ENCODE measurements at regions not wholly inside any gene's neighbourhood (a gene's known extent, or its start where the extent isn't known, plus 50 kb on each side); places are given as distances from the start of the nearest gene placed in this dataset.

- Histone ChIP-seq H2AFZ (ENCODE audit: low read depth, low read length, poor library complexity, severe bottlenecking) (no peak overlapping the region), H3K4me3 (replicated peaks in 1 of 2; ENCODE audit: low read depth in 1 of 2, low read length in 2 of 2) (no peak overlapping the region), H3K79me2 (ENCODE audit: insufficient read depth, low read length) (no peaks in the 10 kb centered on the region), H3K4me1 (ENCODE audit: control insufficient read depth in 1 of 2, insufficient read depth in 2 of 2, low read length in 2 of 2) (peaks cover 0 to 21% of the 10 kb centered on the region in 2 experiments; a peak in 2 of 4 replicates), H3K27me3 (ENCODE audit: insufficient read depth, low read length) (no peaks in the 10 kb centered on the region), H3K9ac (ENCODE audit: low read length) (no peak overlapping the region), H4K20me1 (ENCODE audit: insufficient read depth) (no peaks in the 10 kb centered on the region), H3K9me3 (ENCODE audit: control insufficient read depth in 1 of 2, insufficient read depth in 1 of 2, low read depth in 1 of 2, low read length in 2 of 2) (no peaks in the 10 kb centered on the region), H3K4me2 (ENCODE audit: low read length) (no peak overlapping the region), H3K27ac (ENCODE audit: low read depth, low read length) (no peak overlapping the region), H3K9me2 (ENCODE audit: insufficient read depth) (no peaks in the 10 kb centered on the region), H3K36me3 (ENCODE audit: control insufficient read depth in 1 of 2, insufficient read depth in 2 of 2, low read length in 2 of 2) (no peaks in the 10 kb centered on the region)
- ChIA-PET CTCF (no interaction called here), RAD21 (ENCODE audit: low non-redundant PET in 1 of 2, low total read pairs in 2 of 2, uncharacterized antibody in 2 of 2, unreplicated experiment in 2 of 2) (no interaction called here), POLR2A (no interaction called here)
- intact Hi-C loops (cut with micrococcal nuclease) = no loop called here
- TF ChIP-seq JUND (IDR thresholded peaks at IDR 0.05) (no peak), YY1 (IDR thresholded peaks at IDR 0.05; ENCODE audit: extremely low read depth, insufficient replicate concordance, low read depth, low read length) (no peak), EGR1 (IDR thresholded peaks at IDR 0.05; ENCODE audit: low read depth) (no peak), TCF7L2 (IDR thresholded peaks at IDR 0.05; ENCODE audit: borderline replicate concordance, extremely low read depth, insufficient read depth, insufficient read length) (no peak), ZFX (IDR thresholded peaks at IDR 0.05) (no peak), CTCF (IDR thresholded peaks at IDR 0.05 in 2 of 3, conservative IDR thresholded peaks at IDR 0.05 in 1 of 3; ENCODE audit: borderline replicate concordance in 1 of 3, insufficient read depth in 1 of 3, low read depth in 2 of 3, low read length in 2 of 3) (no peak), REST (IDR thresholded peaks at IDR 0.05; ENCODE audit: low read depth) (no peak), ZNF274 (IDR thresholded peaks at IDR 0.05; ENCODE audit: low read depth, low read length) (no peak), SRF (IDR thresholded peaks at IDR 0.05; ENCODE audit: low read depth) (no peak), POLR2AphosphoS5 (IDR thresholded peaks at IDR 0.05; ENCODE audit: low read depth, low read length) (no peak), FOSL1 (IDR thresholded peaks at IDR 0.05; ENCODE audit: low read depth) (no peak)
- DNase-seq (ENCODE audit: low read depth, low spot score) (no peak), ATAC-seq (no peak)
- BruUV-seq (replicated peaks) = no TSS peak
Measured at GRCh38 chr3:159925248-159925647, 63.4 kb upstream of the IL12A start.

All from HCT116 (cell line).